PC-3 (cell line): ENCODE measurements at regions not wholly inside any gene's neighbourhood (a gene's known extent, or its start where the extent isn't known, plus 50 kb on each side); places are given as distances from the start of the nearest gene placed in this dataset.

Experiments
- ATAC-seq: fragments of 200-7000 bp; cut with Tn5 transposase; 2 replicates; pipeline ENCODE4 v1.9.1; 2020; ENCODE audit warnings: mild to moderate bottlenecking, moderate library complexity
- BruUV-seq: library from RNA; stranded (reverse); fragments of 400-500 nt; replicated peaks from 2 replicates; lab custom pipeline; 2021; lab: Mats Ljungman, UMichigan
- CTCF ChIA-PET: fragments of 300-600 bp; sonication (Branson Sonifier 250); formaldehyde crosslinking; loops from one replicate; lab custom pipeline; 2022; ENCODE audit warnings: antibody characterized with exemption; lab: Charles Lee
- POLR2A ChIA-PET: fragments of 300-600 bp; sonication (Branson Sonifier 250); formaldehyde crosslinking; loops from one replicate; lab custom pipeline; 2022; ENCODE audit warnings: antibody characterized with exemption; ENCODE audit not compliant: unreplicated experiment; lab: Charles Lee
- DNase-seq: peaks from one replicate; pipeline ENCODE4 v3.0.0-alpha.2; 2015
- H2AFZ ChIP-seq: fragments of 300-600 bp; sonication (generic); 2 replicates; pipeline ENCODE4 v1.6.0; 2016; ENCODE audit warnings: antibody characterized with exemption, low read length
- H3F3A ChIP-seq: fragments of 300-600 bp; sonication (generic); one replicate; pipeline ENCODE4 v1.6.0; 2017; ENCODE audit warnings: antibody characterized with exemption, low read length, control low read depth, mild to moderate bottlenecking; ENCODE audit not compliant: unreplicated experiment
- H3K27ac ChIP-seq: fragments of 300-600 bp; sonication (generic); 2 replicates; pipeline ENCODE4 v1.5.1; 2016; ENCODE audit warnings: mild to moderate bottlenecking, low read length
- H3K27me3 ChIP-seq: fragments of 300-600 bp; sonication (generic); 2 replicates; pipeline ENCODE4 v1.6.1; 2016; ENCODE audit warnings: low read length, mixed read lengths
- H3K36me3 ChIP-seq: fragments of 300-600 bp; sonication (generic); 2 replicates; pipeline ENCODE4 v1.6.1; 2016; ENCODE audit warnings: low read depth, mixed run types, low read length, mixed read lengths
- H3K4me1 ChIP-seq: fragments of 300-600 bp; sonication (generic); 2 replicates; pipeline ENCODE4 v1.5.1; 2016; ENCODE audit warnings: low read length; ENCODE audit not compliant: insufficient read depth
- H3K4me2 ChIP-seq: fragments of 300-600 bp; sonication (generic); 2 replicates; pipeline ENCODE4 v1.6.0; 2016; ENCODE audit warnings: low read length
- H3K4me3 ChIP-seq: fragments of 300-600 bp; sonication (generic); 2 replicates; pipeline ENCODE4 v1.5.1; 2016; ENCODE audit warnings: mild to moderate bottlenecking, low read length, mixed read lengths
- H3K79me2 ChIP-seq: fragments of 300-600 bp; sonication (generic); 2 replicates; pipeline ENCODE4 v1.6.1; 2017; ENCODE audit warnings: low read length, mixed read lengths
- H3K9ac ChIP-seq: fragments of 300-600 bp; sonication (generic); 2 replicates; pipeline ENCODE4 v1.6.0; 2016; ENCODE audit warnings: mild to moderate bottlenecking, low read length
- H3K9me2 ChIP-seq: fragments of 300-600 bp; sonication (generic); replicated peaks from 2 replicates; pipeline ENCODE4 v1.6.1; 2016; ENCODE audit warnings: mixed run types, low read length, mixed read lengths
- H3K9me3 ChIP-seq: fragments of 300-600 bp; sonication (generic); 2 replicates; pipeline ENCODE4 v1.6.1; 2016; ENCODE audit warnings: low read length, mixed read lengths
- H4K20me1 ChIP-seq: fragments of 300-600 bp; sonication (generic); 2 replicates; pipeline ENCODE4 v1.6.1; 2016; ENCODE audit warnings: low read length, mixed read lengths
- EZH2 ChIP-seq: fragments of 300-600 bp; sonication (generic); IDR thresholded peaks from one replicate; pipeline ENCODE4 v1.6.1; 2017; ENCODE audit warnings: antibody characterized with exemption, mild to moderate bottlenecking, low read length; ENCODE audit not compliant: unreplicated experiment
- EZH2phosphoT487 ChIP-seq: fragments of 300-600 bp; sonication (generic); IDR thresholded peaks from 2 replicates; pipeline ENCODE4 v1.6.1; 2018; ENCODE audit warnings: mild to moderate bottlenecking, antibody characterized with exemption, low read length, borderline replicate concordance
- intact Hi-C: fragments of 100-400 bp; cut with micrococcal nuclease; formaldehyde crosslinking; loops from 2 replicates; pipeline ENCODE4 v1.9.0; 2023
- TF ChIP-seq, protein P1 (sequence below): fragments of 300-600 bp; sonication (generic); conservative IDR thresholded peaks from 2 replicates; pipeline ENCODE4 v1.5.1; 2017; ENCODE audit warnings: antibody characterized with exemption, low read depth, mild to moderate bottlenecking, low read length

DNA sequence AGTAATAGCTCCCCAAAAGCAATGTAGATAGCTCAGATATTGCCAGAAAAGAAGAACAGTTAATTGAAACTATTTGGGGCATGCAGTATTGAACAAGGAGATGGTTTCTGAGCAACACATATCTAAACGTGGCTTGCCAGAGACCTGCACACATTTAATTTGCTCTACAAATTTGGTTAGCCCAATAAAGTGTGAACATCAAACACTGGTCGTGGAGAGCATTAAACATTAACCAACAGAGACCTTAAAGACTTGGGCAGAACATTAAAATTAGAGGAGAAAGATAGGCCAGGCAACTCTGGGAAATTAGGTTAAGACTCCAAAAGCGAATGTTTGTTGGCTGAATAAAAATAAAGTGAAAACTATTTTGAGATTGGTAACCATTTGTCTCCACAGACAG, 61.6 kb upstream of the ARID5B start:
- DNase-seq (no peak), ATAC-seq (no peak)
- POLR2A ChIA-PET = no interaction called here
- CTCF ChIA-PET = no interaction called here
- Histone ChIP-seq H3K27ac (no peak overlapping the region), H3K4me3 (no peak overlapping the region), H3K36me3 (no peaks in the 10 kb centered on the region), H3K4me1 (peaks cover 67% of the 10 kb centered on the region), H3K27me3 (no peaks in the 10 kb centered on the region), H4K20me1 (no peaks in the 10 kb centered on the region), H3K9ac (no peak overlapping the region), H3F3A (peaks cover 8% of the 10 kb centered on the region), H2AFZ (no peak overlapping the region), H3K9me3 (no peaks in the 10 kb centered on the region), H3K4me2 (no peak overlapping the region), H3K79me2 (no peaks in the 10 kb centered on the region), H3K9me2 (no peaks in the 10 kb centered on the region)
- BruUV-seq = no TSS peak
- TF ChIP-seq, protein P1, sequence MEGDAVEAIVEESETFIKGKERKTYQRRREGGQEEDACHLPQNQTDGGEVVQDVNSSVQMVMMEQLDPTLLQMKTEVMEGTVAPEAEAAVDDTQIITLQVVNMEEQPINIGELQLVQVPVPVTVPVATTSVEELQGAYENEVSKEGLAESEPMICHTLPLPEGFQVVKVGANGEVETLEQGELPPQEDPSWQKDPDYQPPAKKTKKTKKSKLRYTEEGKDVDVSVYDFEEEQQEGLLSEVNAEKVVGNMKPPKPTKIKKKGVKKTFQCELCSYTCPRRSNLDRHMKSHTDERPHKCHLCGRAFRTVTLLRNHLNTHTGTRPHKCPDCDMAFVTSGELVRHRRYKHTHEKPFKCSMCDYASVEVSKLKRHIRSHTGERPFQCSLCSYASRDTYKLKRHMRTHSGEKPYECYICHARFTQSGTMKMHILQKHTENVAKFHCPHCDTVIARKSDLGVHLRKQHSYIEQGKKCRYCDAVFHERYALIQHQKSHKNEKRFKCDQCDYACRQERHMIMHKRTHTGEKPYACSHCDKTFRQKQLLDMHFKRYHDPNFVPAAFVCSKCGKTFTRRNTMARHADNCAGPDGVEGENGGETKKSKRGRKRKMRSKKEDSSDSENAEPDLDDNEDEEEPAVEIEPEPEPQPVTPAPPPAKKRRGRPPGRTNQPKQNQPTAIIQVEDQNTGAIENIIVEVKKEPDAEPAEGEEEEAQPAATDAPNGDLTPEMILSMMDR = no peak
- TF ChIP-seq EZH2 (no peak), EZH2phosphoT487 (no peak)
- intact Hi-C loops = loop anchor here (5.0 kb wide), 3 partner anchors 218 to 378 kb away; no protein-coding TSS in a partner anchor

GRCh38 chr10:61840403-61840802, 61.1 kb upstream of the ARID5B start:
- Histone ChIP-seq H3K4me3 (no peak overlapping the region), H3K4me1 (peaks cover 63% of the 10 kb centered on the region), H3K79me2 (no peaks in the 10 kb centered on the region), H2AFZ (no peak overlapping the region), H3K27me3 (no peaks in the 10 kb centered on the region), H3K36me3 (no peaks in the 10 kb centered on the region), H3K4me2 (no peak overlapping the region), H3K9me3 (no peaks in the 10 kb centered on the region), H3K9me2 (no peaks in the 10 kb centered on the region), H3F3A (peaks cover 8% of the 10 kb centered on the region), H4K20me1 (no peaks in the 10 kb centered on the region), H3K9ac (no peak overlapping the region), H3K27ac (no peak overlapping the region)
- no TSS peak for BruUV-seq
- TF ChIP-seq, protein P1 = no peak
- TF ChIP-seq EZH2phosphoT487 = no peak
- TF ChIP-seq EZH2 = no peak
- intact Hi-C loops = no loop called here
- ChIA-PET CTCF (no interaction called here), POLR2A (no interaction called here)
- ATAC-seq (no peak), DNase-seq (no peak)

DNA sequence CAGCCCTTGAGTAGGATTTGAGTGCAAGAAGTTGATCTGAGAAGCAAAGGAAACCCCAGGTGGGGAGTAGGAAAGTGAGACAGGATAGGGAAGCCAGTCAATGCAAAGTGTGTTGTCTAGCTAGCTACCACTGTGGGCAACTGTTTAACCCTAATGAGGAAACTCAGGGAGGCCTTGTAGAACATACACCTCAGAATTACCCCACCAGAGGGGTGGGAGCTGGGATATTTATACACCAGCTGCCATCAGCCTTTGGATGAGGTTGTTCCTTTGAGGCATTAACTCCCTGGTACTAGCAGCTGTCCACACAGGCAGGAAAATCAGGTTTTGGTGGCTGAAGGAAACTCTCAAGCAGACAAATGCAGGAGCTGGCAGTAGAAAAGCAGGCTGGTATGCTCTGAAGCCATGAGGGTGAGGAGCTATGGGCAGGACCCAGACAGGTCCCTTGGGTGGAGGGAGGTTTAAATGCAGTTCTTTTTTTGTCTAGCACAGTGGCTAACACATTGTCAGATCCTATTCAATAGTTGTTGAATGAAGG, 60.1 kb upstream of the ARID5B start:
- TF ChIP-seq EZH2phosphoT487 (no peak), EZH2 (no peak)
- TF ChIP-seq, protein P1 = no peak
- Histone ChIP-seq H4K20me1 (no peaks in the 10 kb centered on the region), H3K9me2 (no peaks in the 10 kb centered on the region), H3K36me3 (no peaks in the 10 kb centered on the region), H3K79me2 (no peaks in the 10 kb centered on the region), H2AFZ (no peak overlapping the region), H3K27me3 (no peaks in the 10 kb centered on the region), H3K9ac (no peak overlapping the region), H3K4me3 (no peak overlapping the region), H3K4me1 (peaks cover 60% of the 10 kb centered on the region), H3K9me3 (no peaks in the 10 kb centered on the region), H3K4me2 (no peak overlapping the region), H3F3A (peaks cover under 1% of the 10 kb centered on the region), H3K27ac (no peak overlapping the region)
- POLR2A ChIA-PET = no interaction called here
- intact Hi-C loops = no loop called here
- BruUV-seq = no TSS peak
- CTCF ChIA-PET = interaction anchor here (0.6 kb wide), 1 partner anchor 55 kb away, joined by 3 read pairs; no protein-coding TSS in a partner anchor
- ATAC-seq = no peak
- DNase-seq = peak; percentile 73
